ENCODE measurements at regions not wholly inside any gene's neighbourhood (a gene's known extent, or its start where the extent isn't known, plus 50 kb on each side); places are given as distances from the start of the nearest gene placed in this dataset.

- H3K9me3 ChIP-seq (ENCODE audit: control insufficient read depth in 1 of 2, low read length in 2 of 2) = no peaks in the 10 kb centered on the region
- no peak overlapping the region for H3K4me3 ChIP-seq (ENCODE audit: low read depth in 1 of 2, low read length in 2 of 2)
- no peaks in the 10 kb centered on the region for H3K27me3 ChIP-seq (ENCODE audit: control insufficient read depth in 1 of 2, insufficient read depth in 2 of 2, low read length in 2 of 2)
- H3K4me1 ChIP-seq (ENCODE audit: control insufficient read depth in 1 of 2, insufficient read depth in 2 of 2, low read length in 2 of 2) = no peaks in the 10 kb centered on the region
- no peak overlapping the region for H3K9ac ChIP-seq (ENCODE audit: low read depth in 1 of 2, low read length in 2 of 2)
- H3K36me3 ChIP-seq (ENCODE audit: control insufficient read depth in 1 of 2, insufficient read depth in 2 of 2, low read length in 2 of 2) = no peaks in the 10 kb centered on the region
- H3K27ac ChIP-seq (ENCODE audit: low read depth, low read length) = no peak overlapping the region
Measured at GRCh38 chr2:163419000-163419830, 316.6 kb downstream of the FIGN start.

- Histone ChIP-seq H3K36me3 (ENCODE audit: control insufficient read depth in 1 of 2, insufficient read depth in 2 of 2, low read length in 2 of 2) (no peaks in the 10 kb centered on the region), H3K4me3 (ENCODE audit: low read depth in 1 of 2, low read length in 2 of 2) (no peak overlapping the region), H3K27ac (ENCODE audit: low read depth, low read length) (no peak overlapping the region), H3K27me3 (ENCODE audit: control insufficient read depth in 1 of 2, insufficient read depth in 2 of 2, low read length in 2 of 2) (no peaks in the 10 kb centered on the region), H3K9ac (ENCODE audit: low read depth in 1 of 2, low read length in 2 of 2) (no peak overlapping the region), H3K9me3 (ENCODE audit: control insufficient read depth in 1 of 2, low read length in 2 of 2) (no peaks in the 10 kb centered on the region), H3K4me1 (ENCODE audit: control insufficient read depth in 1 of 2, insufficient read depth in 2 of 2, low read length in 2 of 2) (no peaks in the 10 kb centered on the region)
Measured at GRCh38 chr2:163417596-163418337, 318.0 kb downstream of the FIGN start.

- no peaks in the 10 kb centered on the region for H3K27me3 ChIP-seq (ENCODE audit: control insufficient read depth in 1 of 2, insufficient read depth in 2 of 2, low read length in 2 of 2)
- no peak overlapping the region for H3K4me3 ChIP-seq (ENCODE audit: low read depth in 1 of 2, low read length in 2 of 2)
- no peaks in the 10 kb centered on the region for H3K4me1 ChIP-seq (ENCODE audit: control insufficient read depth in 1 of 2, insufficient read depth in 2 of 2, low read length in 2 of 2)
- no peak overlapping the region for H3K9ac ChIP-seq (ENCODE audit: low read depth in 1 of 2, low read length in 2 of 2)
- no peak overlapping the region for H3K27ac ChIP-seq (ENCODE audit: low read depth, low read length)
- H3K36me3 ChIP-seq (ENCODE audit: control insufficient read depth in 1 of 2, insufficient read depth in 2 of 2, low read length in 2 of 2) = no peaks in the 10 kb centered on the region
- no peaks in the 10 kb centered on the region for H3K9me3 ChIP-seq (ENCODE audit: control insufficient read depth in 1 of 2, low read length in 2 of 2)
Measured at GRCh38 chr2:163414121-163414520, 321.7 kb downstream of the FIGN start.

GRCh38 chr2:163407296-163407695, 328.5 kb downstream of the FIGN start:
- Histone ChIP-seq H3K27me3 (ENCODE audit: control insufficient read depth in 1 of 2, insufficient read depth in 2 of 2, low read length in 2 of 2) (no peaks in the 10 kb centered on the region), H3K4me3 (ENCODE audit: low read depth in 1 of 2, low read length in 2 of 2) (no peak overlapping the region), H3K9ac (ENCODE audit: low read depth in 1 of 2, low read length in 2 of 2) (no peak overlapping the region), H3K27ac (ENCODE audit: low read depth, low read length) (no peak overlapping the region), H3K9me3 (ENCODE audit: control insufficient read depth in 1 of 2, low read length in 2 of 2) (no peaks in the 10 kb centered on the region), H3K4me1 (ENCODE audit: control insufficient read depth in 1 of 2, insufficient read depth in 2 of 2, low read length in 2 of 2) (no peaks in the 10 kb centered on the region), H3K36me3 (ENCODE audit: control insufficient read depth in 1 of 2, insufficient read depth in 2 of 2, low read length in 2 of 2) (no peaks in the 10 kb centered on the region)

GRCh38 chr2:163405298-163405697, 330.5 kb downstream of the FIGN start:
- H3K27me3 ChIP-seq (ENCODE audit: control insufficient read depth in 1 of 2, insufficient read depth in 2 of 2, low read length in 2 of 2) = no peaks in the 10 kb centered on the region
- H3K27ac ChIP-seq (ENCODE audit: low read depth, low read length) = no peak overlapping the region
- H3K9me3 ChIP-seq (ENCODE audit: control insufficient read depth in 1 of 2, low read length in 2 of 2) = no peaks in the 10 kb centered on the region
- H3K4me1 ChIP-seq (ENCODE audit: control insufficient read depth in 1 of 2, insufficient read depth in 2 of 2, low read length in 2 of 2) = no peaks in the 10 kb centered on the region
- no peak overlapping the region for H3K9ac ChIP-seq (ENCODE audit: low read depth in 1 of 2, low read length in 2 of 2)
- H3K4me3 ChIP-seq (ENCODE audit: low read depth in 1 of 2, low read length in 2 of 2) = no peak overlapping the region
- H3K36me3 ChIP-seq (ENCODE audit: control insufficient read depth in 1 of 2, insufficient read depth in 2 of 2, low read length in 2 of 2) = no peaks in the 10 kb centered on the region

- H3K4me1 ChIP-seq (ENCODE audit: control insufficient read depth in 1 of 2, insufficient read depth in 2 of 2, low read length in 2 of 2) = no peaks in the 10 kb centered on the region
- H3K9ac ChIP-seq (ENCODE audit: low read depth in 1 of 2, low read length in 2 of 2) = no peak overlapping the region
- H3K27me3 ChIP-seq (ENCODE audit: control insufficient read depth in 1 of 2, insufficient read depth in 2 of 2, low read length in 2 of 2) = no peaks in the 10 kb centered on the region
- H3K36me3 ChIP-seq (ENCODE audit: control insufficient read depth in 1 of 2, insufficient read depth in 2 of 2, low read length in 2 of 2) = no peaks in the 10 kb centered on the region
- H3K9me3 ChIP-seq (ENCODE audit: control insufficient read depth in 1 of 2, low read length in 2 of 2) = no peaks in the 10 kb centered on the region
- no peak overlapping the region for H3K27ac ChIP-seq (ENCODE audit: low read depth, low read length)
- H3K4me3 ChIP-seq (ENCODE audit: low read depth in 1 of 2, low read length in 2 of 2) = no peak overlapping the region
Measured at GRCh38 chr2:163401481-163401880, 334.3 kb downstream of the FIGN start.

- Histone ChIP-seq H3K4me1 (ENCODE audit: control insufficient read depth in 1 of 2, insufficient read depth in 2 of 2, low read length in 2 of 2) (no peaks in the 10 kb centered on the region), H3K4me3 (ENCODE audit: low read depth in 1 of 2, low read length in 2 of 2) (no peak overlapping the region)
Measured at GRCh38 chr2:163397451-163397850, 338.4 kb downstream of the FIGN start.

GRCh38 chr2:163395602-163396001, 340.2 kb downstream of the FIGN start:
- H3K36me3 ChIP-seq (ENCODE audit: control insufficient read depth in 1 of 2, insufficient read depth in 2 of 2, low read length in 2 of 2) = no peaks in the 10 kb centered on the region
- no peaks in the 10 kb centered on the region for H3K4me1 ChIP-seq (ENCODE audit: control insufficient read depth in 1 of 2, insufficient read depth in 2 of 2, low read length in 2 of 2)
- no peak overlapping the region for H3K4me3 ChIP-seq (ENCODE audit: low read depth in 1 of 2, low read length in 2 of 2)
- no peak overlapping the region for H3K27ac ChIP-seq (ENCODE audit: low read depth, low read length)
- no peaks in the 10 kb centered on the region for H3K27me3 ChIP-seq (ENCODE audit: control insufficient read depth in 1 of 2, insufficient read depth in 2 of 2, low read length in 2 of 2)
- no peaks in the 10 kb centered on the region for H3K9me3 ChIP-seq (ENCODE audit: control insufficient read depth in 1 of 2, low read length in 2 of 2)
- no peak overlapping the region for H3K9ac ChIP-seq (ENCODE audit: low read depth in 1 of 2, low read length in 2 of 2)

More at GRCh38 chr2:163397451-163397850, 338.4 kb downstream of the FIGN start:
- H3K27me3 ChIP-seq (ENCODE audit: control insufficient read depth in 1 of 2, insufficient read depth in 2 of 2, low read length in 2 of 2) = no peaks in the 10 kb centered on the region
- H3K36me3 ChIP-seq (ENCODE audit: control insufficient read depth in 1 of 2, insufficient read depth in 2 of 2, low read length in 2 of 2) = no peaks in the 10 kb centered on the region
- no peak overlapping the region for H3K9ac ChIP-seq (ENCODE audit: low read depth in 1 of 2, low read length in 2 of 2)
- H3K27ac ChIP-seq (ENCODE audit: low read depth, low read length) = no peak overlapping the region
- no peaks in the 10 kb centered on the region for H3K9me3 ChIP-seq (ENCODE audit: control insufficient read depth in 1 of 2, low read length in 2 of 2)

GRCh38 chr2:163389838-163390237, 346.0 kb downstream of the FIGN start:
- no peak overlapping the region for H3K9ac ChIP-seq (ENCODE audit: low read depth in 1 of 2, low read length in 2 of 2)
- no peaks in the 10 kb centered on the region for H3K36me3 ChIP-seq (ENCODE audit: control insufficient read depth in 1 of 2, insufficient read depth in 2 of 2, low read length in 2 of 2)
- H3K27ac ChIP-seq (ENCODE audit: low read depth, low read length) = no peak overlapping the region
- H3K27me3 ChIP-seq (ENCODE audit: control insufficient read depth in 1 of 2, insufficient read depth in 2 of 2, low read length in 2 of 2) = no peaks in the 10 kb centered on the region
- no peaks in the 10 kb centered on the region for H3K4me1 ChIP-seq (ENCODE audit: control insufficient read depth in 1 of 2, insufficient read depth in 2 of 2, low read length in 2 of 2)
- no peaks in the 10 kb centered on the region for H3K9me3 ChIP-seq (ENCODE audit: control insufficient read depth in 1 of 2, low read length in 2 of 2)
- H3K4me3 ChIP-seq (ENCODE audit: low read depth in 1 of 2, low read length in 2 of 2) = no peak overlapping the region

GRCh38 chr2:163375472-163375871, 360.3 kb downstream of the FIGN start:
- no peaks in the 10 kb centered on the region for H3K9me3 ChIP-seq (ENCODE audit: control insufficient read depth in 1 of 2, low read length in 2 of 2)
- no peaks in the 10 kb centered on the region for H3K27me3 ChIP-seq (ENCODE audit: control insufficient read depth in 1 of 2, insufficient read depth in 2 of 2, low read length in 2 of 2)
- H3K4me1 ChIP-seq (ENCODE audit: control insufficient read depth in 1 of 2, insufficient read depth in 2 of 2, low read length in 2 of 2) = no peaks in the 10 kb centered on the region
- no peak overlapping the region for H3K4me3 ChIP-seq (ENCODE audit: low read depth in 1 of 2, low read length in 2 of 2)
- H3K36me3 ChIP-seq (ENCODE audit: control insufficient read depth in 1 of 2, insufficient read depth in 2 of 2, low read length in 2 of 2) = no peaks in the 10 kb centered on the region
- H3K9ac ChIP-seq (ENCODE audit: low read depth in 1 of 2, low read length in 2 of 2) = no peak overlapping the region
- no peak overlapping the region for H3K27ac ChIP-seq (ENCODE audit: low read depth, low read length)
